Right renal pelvis (tissue), 4 donors: ENCODE measurements at regions not wholly inside any gene's neighbourhood (a gene's known extent, or its start where the extent isn't known, plus 50 kb on each side); places are given as distances from the start of the nearest gene placed in this dataset.
"Not testable (repeated sequence)": the region's sequence is repeated elsewhere in the genome, so short reads cannot be mapped to it uniquely, and the experiment has no call there.

ENCODE experiments used
- DNase-seq, 4 donors: peaks; one replicate each; pipeline ENCODE4 v3.0.0-alpha.2; 2013; ENCODE audit warnings: low read depth in 4 of 4, low spot score in 3 of 4, missing footprints in 1 of 4

DNA sequence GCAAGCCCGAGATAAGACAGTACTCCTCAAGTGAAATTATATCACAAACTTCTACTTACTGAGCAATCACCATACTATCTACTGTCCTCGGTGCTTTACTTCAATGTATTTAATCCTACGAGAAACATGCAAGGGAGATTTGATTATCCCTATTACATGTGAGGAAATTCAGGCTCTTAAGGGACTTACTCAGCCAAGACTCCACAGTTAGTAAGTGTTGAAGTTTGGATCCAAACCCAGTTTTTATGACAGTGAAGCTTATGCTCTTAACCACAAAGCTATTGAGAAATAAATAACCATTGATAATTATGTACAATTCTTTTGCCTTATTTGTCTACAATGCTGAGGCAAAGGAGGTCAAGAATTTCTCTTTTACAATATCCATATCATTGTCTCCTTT, 672.9 kb upstream of the ACVR2A start:
- DNase-seq, result no peak

DNA sequence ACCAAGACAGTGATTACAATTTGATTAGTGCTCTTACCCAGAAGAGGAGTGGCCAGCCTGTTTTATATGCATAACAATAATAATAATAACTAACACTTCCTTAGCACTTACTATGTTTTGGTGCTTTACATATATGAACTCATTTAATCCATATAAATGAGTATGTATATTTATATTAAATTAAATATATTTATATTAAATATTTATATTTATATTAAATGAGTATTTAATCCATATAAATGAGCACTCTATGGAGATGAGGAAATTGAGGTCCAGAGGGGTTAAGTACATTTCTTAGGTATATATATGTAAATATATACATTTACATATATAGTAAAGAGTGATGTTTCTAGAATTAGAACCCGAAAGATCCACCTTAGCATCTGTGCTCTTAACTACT, 673.9 kb upstream of the ACVR2A start:
- no peak for DNase-seq

DNA sequence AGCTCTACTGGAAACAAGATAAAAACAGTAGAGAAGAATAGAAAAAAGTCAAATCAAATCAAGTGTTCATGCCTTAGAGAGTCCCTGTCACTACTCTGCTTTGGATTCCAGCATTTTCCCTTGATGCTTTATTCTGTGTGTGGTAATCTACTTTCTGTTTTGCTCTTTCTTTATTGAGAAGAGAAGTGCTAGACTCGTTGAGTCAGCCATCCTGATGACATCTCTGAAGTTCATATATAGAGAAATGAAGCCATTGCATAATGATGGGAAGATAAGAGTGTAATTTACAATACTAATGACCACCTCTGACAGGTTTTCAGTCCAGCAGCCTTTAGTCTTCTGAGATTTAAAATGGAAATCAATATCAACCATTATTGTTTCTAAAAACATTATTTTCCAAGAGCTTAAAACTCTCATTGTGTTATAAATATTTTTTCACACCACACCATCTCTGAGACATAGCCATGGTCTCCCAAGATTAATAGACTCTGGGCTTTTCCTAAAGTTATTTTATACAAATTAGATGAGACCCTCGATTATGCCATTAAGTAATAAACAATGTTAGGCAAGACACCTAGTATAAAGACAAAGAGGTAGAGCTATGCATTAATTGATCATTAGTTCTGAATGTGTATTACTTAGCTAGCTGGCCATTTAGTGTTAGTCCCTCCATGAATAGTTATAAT, 679.0 kb upstream of the ACVR2A start:
- no peak for DNase-seq

GRCh38 chr2:147164563-147164962, 680.3 kb upstream of the ACVR2A start:
- DNase-seq, result no peak

- no peak for DNase-seq
Observed at GRCh38 chr2:147161746-147162145, 683.1 kb upstream of the ACVR2A start.

DNA sequence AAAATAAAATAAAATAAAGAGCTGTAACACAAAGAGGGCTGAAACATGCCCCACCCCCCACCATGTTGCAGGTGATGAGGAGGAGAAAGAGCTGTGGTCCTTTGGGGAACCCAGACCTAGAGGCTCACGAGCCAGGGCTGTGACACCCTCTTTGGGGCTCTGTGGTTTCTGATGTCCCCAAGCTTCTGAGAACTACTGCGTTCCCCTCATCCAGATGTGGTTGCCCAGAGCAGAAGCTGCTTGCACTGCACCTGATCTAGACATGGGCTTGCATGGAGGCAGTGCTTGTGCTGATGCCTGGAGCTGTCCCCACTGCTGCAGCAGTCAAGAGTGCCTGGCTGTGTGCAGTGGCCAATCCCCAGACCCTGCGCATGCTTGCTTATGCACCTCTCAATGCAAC, 687.9 kb upstream of the ACVR2A start:
- DNase-seq, result no peak

- DNase-seq, result no peak
Observed at GRCh38 chr2:147150241-147150635, 694.6 kb upstream of the ACVR2A start.

- DNase-seq, result no peak
Observed at GRCh38 chr2:147149575-147150240, 695.1 kb upstream of the ACVR2A start.

- DNase-seq, result no peak
Observed at GRCh38 chr2:147147802-147148201, 697.0 kb upstream of the ACVR2A start.

- no peak for DNase-seq
Observed at GRCh38 chr2:147141930-147142329, 702.9 kb upstream of the ACVR2A start.

DNA sequence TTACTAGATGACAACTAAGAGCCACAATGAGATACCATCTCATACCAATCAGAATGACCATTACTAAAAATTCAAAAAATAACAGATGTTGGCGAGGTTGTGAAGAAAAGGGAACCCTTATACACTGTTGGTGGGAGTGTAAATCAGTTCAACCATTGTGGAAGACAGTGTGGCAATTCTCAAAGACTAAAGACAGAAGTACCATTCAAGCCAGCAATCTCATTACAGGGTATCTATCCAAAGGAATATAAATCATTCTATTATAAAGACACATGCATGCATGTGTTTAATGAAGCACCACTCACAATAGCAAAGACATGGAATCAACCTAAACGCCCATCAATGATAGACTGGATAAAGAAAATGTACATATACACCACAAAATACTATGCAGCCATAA, 705.1 kb upstream of the ACVR2A start:
- not testable (repeated sequence) for DNase-seq

DNA sequence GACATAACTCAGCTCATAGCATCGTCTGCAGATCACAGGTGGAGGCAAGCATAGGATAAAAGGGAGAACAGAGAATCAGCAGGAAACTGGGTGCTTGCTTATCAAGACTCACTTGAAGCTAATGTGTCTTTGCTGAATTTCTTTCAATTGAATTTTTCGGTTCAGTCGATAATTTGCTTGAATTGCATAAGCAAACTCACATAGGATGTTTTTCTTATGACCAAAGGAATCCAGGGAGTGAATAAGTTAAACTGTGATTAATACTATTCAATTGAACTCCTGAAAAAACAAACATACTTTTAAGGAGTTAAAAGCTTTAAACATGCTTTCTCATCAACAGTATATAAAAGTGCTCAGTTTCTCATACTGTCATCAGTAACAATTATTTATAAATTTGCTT, 707.1 kb upstream of the ACVR2A start:
- no peak for DNase-seq

DNA sequence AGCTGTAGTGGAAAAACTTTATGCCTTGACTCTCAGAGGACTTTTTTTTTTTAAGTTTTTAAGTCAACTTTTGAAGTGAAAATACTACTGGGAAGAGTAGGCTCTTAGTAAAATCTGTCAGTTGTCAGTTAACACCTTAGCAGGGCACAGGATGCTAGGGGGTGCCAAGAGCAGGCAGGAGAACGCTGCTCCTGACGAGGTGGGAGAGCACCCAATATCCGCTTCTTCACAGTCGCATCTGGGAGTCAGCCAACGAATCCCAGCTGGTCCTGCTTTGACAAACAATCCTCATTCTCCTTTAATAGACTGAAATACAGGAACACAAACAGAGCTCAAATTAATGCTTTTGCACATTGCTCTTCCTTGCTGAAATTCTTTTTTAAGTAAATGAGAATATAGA, 709.5 kb upstream of the ACVR2A start:
- peak in 2 of 4 donors; percentile 2 to 4 for DNase-seq

DNA sequence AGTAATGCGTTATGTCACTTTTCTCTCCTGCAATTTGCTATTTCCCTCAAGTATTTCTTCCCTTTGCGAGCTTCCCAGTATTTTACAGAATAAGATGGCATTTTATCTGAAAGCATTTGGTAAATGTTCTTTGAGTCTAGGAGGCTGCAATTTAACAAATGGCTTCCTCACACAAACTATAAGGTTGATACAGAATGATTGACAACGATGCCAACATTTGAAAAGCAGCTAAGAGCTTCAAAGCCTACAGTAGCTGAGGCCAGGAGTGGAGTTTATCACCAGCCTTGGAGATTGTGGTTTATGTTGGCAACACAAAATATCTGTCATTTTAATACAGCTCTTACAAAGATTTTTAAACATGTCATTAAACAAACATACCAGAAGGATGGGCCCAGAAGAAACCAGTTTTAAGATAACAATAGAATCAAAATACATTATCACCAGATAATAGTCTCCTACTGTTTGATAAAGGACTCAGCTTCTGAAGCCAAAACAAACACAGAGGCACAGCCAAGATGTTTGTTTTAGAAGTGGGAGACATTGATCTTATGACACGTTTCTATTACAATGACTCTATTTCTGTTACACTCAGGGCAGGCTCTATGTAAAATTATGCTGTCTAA, 711.4 kb upstream of the ACVR2A start:
- DNase-seq, result no peak

DNA sequence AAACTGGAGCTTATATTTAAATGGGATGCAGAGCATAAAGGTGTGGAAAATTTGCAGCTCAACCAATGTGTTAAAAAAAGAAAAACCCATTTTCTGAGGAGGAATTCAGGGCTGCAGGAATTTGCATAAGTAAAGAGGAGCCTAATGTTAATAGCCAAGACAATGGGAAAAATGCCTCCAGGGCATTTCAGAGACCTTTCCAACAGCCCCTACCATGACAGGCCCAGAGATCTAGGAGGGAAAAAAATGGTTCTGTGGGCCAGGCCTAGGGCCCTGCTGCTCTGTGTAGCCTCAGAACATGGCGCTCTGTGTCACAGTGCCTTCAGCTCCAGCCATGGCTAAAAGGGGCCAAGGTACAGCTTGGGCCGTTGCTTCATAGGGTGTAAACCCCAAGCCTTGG, 719.7 kb upstream of the ACVR2A start:
- no peak for DNase-seq

DNA sequence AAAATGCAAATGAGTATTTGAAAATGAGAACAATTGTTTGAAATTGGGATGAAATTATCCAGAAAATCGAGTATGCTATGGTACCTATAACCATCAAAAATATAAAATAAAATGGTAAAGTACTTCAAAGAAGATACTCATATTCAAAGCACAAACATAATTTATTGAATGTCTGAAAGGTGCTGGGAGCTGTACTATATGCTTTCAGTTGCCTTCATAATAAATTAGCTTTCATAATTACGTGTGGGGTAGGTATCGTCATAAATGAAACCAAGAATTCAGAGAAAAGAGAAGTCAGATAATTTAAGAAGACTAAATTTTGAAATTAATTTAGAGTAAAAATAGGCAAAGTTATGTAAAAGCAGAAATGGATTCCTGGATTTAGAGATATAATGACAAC, 721.9 kb upstream of the ACVR2A start:
- no peak for DNase-seq

GRCh38 chr2:147110962-147111361, 733.9 kb upstream of the ACVR2A start:
- no peak for DNase-seq

GRCh38 chr2:147110317-147110716, 734.5 kb upstream of the ACVR2A start:
- DNase-seq, result no peak

DNA sequence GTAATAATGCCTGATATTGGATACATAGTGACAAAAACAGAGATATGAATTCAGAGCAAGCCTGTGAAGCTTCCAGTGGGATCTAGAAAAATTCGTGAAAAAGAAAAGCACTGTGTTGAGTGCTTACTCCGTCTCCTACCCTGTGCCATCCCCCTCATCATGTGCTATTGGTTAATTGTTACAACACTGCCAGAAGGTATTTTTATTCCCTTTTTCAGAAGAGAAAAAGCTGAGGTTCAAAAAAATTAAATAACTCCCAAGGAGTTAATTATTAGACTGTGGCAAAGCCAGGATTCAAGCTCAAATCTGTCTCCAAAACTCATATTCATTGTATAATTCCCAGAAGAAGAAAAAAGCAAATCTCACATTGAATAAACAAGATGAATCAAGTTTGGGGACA, 735.5 kb upstream of the ACVR2A start:
- DNase-seq, result no peak

GRCh38 chr2:147108548-147108947, 736.3 kb upstream of the ACVR2A start:
- no peak for DNase-seq

GRCh38 chr2:147101941-147102790, 742.7 kb upstream of the ACVR2A start:
- DNase-seq, result no peak
